ENCODE measurements at regions not wholly inside any gene's neighbourhood (a gene's known extent, or its start where the extent isn't known, plus 50 kb on each side); places are given as distances from the start of the nearest gene placed in this dataset.

DNA sequence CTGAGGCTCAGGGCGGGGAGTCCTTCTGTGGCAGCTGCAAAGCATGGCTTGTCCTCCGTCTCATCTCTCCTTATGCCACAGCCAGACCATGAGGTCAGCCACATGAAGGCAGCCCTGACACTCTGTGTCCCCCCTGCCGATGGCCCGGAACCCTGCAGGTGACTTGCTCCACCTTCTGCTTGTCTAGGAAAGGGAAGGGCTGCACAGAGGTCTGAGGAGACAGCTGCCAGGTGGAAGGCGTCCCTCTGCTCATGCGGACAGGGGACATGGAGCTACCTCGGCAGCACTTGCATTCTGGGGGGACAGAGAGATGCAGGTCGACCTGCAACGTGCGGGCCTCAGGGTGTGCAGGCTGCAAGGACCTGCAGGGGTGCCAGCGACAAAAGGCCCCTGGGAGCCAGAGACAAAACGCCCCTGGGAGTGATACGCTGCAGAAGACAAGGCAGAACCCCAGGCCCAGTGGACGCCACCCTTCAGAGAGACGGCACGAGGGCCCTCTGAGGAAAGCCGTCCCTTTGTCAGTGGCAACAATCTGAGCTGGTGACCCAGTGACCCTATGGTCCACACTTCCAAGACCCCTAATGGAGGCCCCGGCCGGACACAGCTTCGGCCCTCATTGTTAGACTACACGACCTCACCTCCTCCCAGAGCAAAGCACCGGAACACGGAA, 205.2 kb upstream of the PPP2R2D start:
- peaks cover 3% of the 10 kb centered on the region for H3K9me3 Mint-ChIP-seq

DNA sequence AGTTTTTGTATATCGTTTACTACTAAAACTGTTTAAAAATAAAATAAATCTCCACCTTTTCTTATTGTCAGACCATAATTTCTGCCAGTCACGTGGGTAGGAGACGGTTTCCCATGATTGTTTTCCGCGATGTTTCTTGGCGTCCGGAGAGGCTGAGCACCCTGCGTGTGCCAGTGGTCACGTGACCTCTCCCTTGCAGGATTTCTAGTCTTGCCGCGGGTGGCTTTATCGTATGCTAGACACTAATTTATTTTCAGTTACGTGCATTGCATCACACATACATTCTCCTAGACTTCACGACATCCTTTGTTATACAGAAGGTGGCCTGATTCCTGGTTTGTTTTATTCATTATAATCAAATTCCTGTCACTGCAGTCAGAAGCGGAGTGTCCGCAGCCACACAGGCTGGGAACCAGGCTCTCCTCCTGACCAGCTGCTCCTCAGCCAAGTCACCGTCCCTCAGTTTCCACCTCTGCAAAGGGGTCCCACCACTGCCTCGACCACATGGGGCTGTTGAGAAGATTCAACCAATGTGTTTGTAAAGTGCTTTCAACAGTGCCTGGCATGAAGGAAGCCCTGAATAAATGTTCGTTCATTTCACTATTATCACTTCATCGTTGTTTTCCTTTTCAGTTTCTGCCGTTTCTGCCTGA, 203.2 kb upstream of the PPP2R2D start:
- Mint-ChIP-seq H3K27ac (ENCODE audit: unreplicated experiment) (no peak overlapping the region), H3K27me3 (ENCODE audit: low read depth) (peaks cover 10% of the 10 kb centered on the region), H3K36me3 (ENCODE audit: low read depth) (no peaks in the 10 kb centered on the region), H3K4me3 (no peak overlapping the region), H3K4me1 (peaks cover 20% of the 10 kb centered on the region), H3K9me3 (peaks cover 3% of the 10 kb centered on the region)
- DNase-seq (ENCODE audit: low read depth, low spot score), result no peak
- TF ChIP-seq, protein P1, sequence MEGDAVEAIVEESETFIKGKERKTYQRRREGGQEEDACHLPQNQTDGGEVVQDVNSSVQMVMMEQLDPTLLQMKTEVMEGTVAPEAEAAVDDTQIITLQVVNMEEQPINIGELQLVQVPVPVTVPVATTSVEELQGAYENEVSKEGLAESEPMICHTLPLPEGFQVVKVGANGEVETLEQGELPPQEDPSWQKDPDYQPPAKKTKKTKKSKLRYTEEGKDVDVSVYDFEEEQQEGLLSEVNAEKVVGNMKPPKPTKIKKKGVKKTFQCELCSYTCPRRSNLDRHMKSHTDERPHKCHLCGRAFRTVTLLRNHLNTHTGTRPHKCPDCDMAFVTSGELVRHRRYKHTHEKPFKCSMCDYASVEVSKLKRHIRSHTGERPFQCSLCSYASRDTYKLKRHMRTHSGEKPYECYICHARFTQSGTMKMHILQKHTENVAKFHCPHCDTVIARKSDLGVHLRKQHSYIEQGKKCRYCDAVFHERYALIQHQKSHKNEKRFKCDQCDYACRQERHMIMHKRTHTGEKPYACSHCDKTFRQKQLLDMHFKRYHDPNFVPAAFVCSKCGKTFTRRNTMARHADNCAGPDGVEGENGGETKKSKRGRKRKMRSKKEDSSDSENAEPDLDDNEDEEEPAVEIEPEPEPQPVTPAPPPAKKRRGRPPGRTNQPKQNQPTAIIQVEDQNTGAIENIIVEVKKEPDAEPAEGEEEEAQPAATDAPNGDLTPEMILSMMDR (conservative IDR thresholded peaks at IDR 0.05), result no peak

More for the DNA sequence above, 205.2 kb upstream of the PPP2R2D start:
- Mint-ChIP-seq H3K27me3 (ENCODE audit: low read depth) (peaks cover 13% of the 10 kb centered on the region), H3K4me1 (peaks cover 20% of the 10 kb centered on the region), H3K4me3 (peak overlapping the region; percentile 14), H3K36me3 (ENCODE audit: low read depth) (no peaks in the 10 kb centered on the region), H3K27ac (ENCODE audit: unreplicated experiment) (no peak overlapping the region)
- DNase-seq (ENCODE audit: low read depth, low spot score), result no peak
- TF ChIP-seq, protein P1 (conservative IDR thresholded peaks at IDR 0.05), result no peak

- DNase-seq (ENCODE audit: low read depth, low spot score), result no peak
- H3K27me3 Mint-ChIP-seq (ENCODE audit: low read depth), result peaks cover 9% of the 10 kb centered on the region
- H3K27ac Mint-ChIP-seq (ENCODE audit: unreplicated experiment), result no peak overlapping the region
- peaks cover 20% of the 10 kb centered on the region for H3K4me1 Mint-ChIP-seq
- H3K36me3 Mint-ChIP-seq (ENCODE audit: low read depth), result no peaks in the 10 kb centered on the region
- TF ChIP-seq, protein P1 (conservative IDR thresholded peaks at IDR 0.05), result no peak
- H3K4me3 Mint-ChIP-seq, result no peak overlapping the region
- H3K9me3 Mint-ChIP-seq, result peaks cover 3% of the 10 kb centered on the region
Observed at GRCh38 chr10:131698232-131698631, 202.6 kb upstream of the PPP2R2D start.

GRCh38 chr10:131698986-131699385, 201.8 kb upstream of the PPP2R2D start:
- Mint-ChIP-seq H3K4me1 (peaks cover 20% of the 10 kb centered on the region), H3K4me3 (no peak overlapping the region), H3K36me3 (ENCODE audit: low read depth) (no peaks in the 10 kb centered on the region), H3K27ac (ENCODE audit: unreplicated experiment) (no peak overlapping the region), H3K27me3 (ENCODE audit: low read depth) (peaks cover 3% of the 10 kb centered on the region), H3K9me3 (peaks cover 3% of the 10 kb centered on the region)
- DNase-seq (ENCODE audit: low read depth, low spot score), result no peak
- TF ChIP-seq, protein P1 (conservative IDR thresholded peaks at IDR 0.05), result no peak

DNA sequence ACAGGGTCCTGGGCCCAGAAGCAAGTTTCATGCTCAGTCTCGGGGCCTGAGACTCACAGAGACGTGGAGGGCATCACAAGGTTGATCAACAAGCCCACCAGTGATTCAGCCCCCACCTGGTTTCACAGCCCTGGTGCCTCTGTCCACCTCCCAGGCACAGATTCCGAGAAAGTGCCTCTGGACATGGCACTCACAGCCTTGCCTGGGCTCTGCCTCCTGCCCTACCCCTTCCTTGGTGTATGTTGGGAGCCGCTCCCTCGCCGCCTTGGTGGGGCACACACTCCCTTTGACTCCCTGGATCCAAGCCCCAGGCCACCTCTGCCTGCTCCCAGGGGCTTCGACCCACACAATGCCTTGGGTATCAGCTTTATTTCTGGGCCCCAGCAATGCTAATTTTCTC, 200.8 kb upstream of the PPP2R2D start:
- no peak overlapping the region for H3K4me3 Mint-ChIP-seq
- no peaks in the 10 kb centered on the region for H3K36me3 Mint-ChIP-seq (ENCODE audit: low read depth)
- H3K27me3 Mint-ChIP-seq (ENCODE audit: low read depth), result peaks cover 3% of the 10 kb centered on the region
- peaks cover 3% of the 10 kb centered on the region for H3K9me3 Mint-ChIP-seq
- no peak for DNase-seq (ENCODE audit: low read depth, low spot score)
- H3K4me1 Mint-ChIP-seq, result peaks cover 20% of the 10 kb centered on the region
- TF ChIP-seq, protein P1 (conservative IDR thresholded peaks at IDR 0.05), result no peak
- no peak overlapping the region for H3K27ac Mint-ChIP-seq (ENCODE audit: unreplicated experiment)

Measured in neural crest cell (in vitro differentiated cells).